ENCODE measurements at regions not wholly inside any gene's neighbourhood (a gene's known extent, or its start where the extent isn't known, plus 50 kb on each side); places are given as distances from the start of the nearest gene placed in this dataset.
A peak's percentile ranks its signal among the peaks of the same experiment; 100 is the strongest.

DNA sequence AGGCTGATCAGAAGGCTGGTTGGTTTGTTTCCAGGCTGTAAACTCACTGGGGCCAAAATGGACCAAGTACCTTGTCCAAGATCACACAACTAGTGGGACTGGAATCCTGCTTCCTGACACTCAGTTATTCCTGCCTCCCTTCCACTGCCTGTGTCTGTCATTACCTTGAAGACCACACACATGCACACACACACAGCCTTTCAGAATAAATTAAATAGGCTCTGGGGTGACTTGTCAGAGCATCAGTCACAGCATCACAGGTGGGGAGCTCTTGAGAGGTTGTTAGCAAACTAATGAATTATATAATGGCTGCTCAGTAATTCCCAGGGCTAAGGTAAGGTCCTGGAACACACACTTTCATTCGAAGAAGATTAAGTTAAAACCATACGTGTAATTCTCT is 231.8 kb downstream of the UACA start:
- 83 to 89% methylated on average over 2 of the region's 2 CpGs for WGBS, 2 donors
- Histone ChIP-seq H3K27ac (ENCODE audit: low read depth in 1 of 2, low read length in 2 of 2) (no peak overlapping the region), H3K4me3 (ENCODE audit: low read length in 2 of 2) (no peak overlapping the region), H3K36me3 (ENCODE audit: control insufficient read depth in 1 of 2, insufficient read depth in 2 of 2, low read length in 1 of 2) (no peaks in the 10 kb centered on the region), H3K27me3 (ENCODE audit: control insufficient read depth in 1 of 2, insufficient read depth in 2 of 2, low read length in 1 of 2) (no peaks in the 10 kb centered on the region), H3K9me3 (ENCODE audit: control insufficient read depth, low read length) (peaks cover 2% of the 10 kb centered on the region), H3K4me1 (ENCODE audit: control insufficient read depth in 1 of 2, insufficient read depth in 2 of 2, low read length in 2 of 2) (no peaks in the 10 kb centered on the region)
- intact Hi-C loops (cut with DNase I) = no loop called here
- DNase-seq (no peak), ATAC-seq (ENCODE audit: low FRiP score) (no peak)

- intact Hi-C loops (cut with DNase I) = no loop called here
- Histone ChIP-seq H3K27ac (ENCODE audit: low read depth in 1 of 2, low read length in 2 of 2) (no peak overlapping the region), H3K27me3 (ENCODE audit: control insufficient read depth in 1 of 2, insufficient read depth in 2 of 2, low read length in 1 of 2) (no peaks in the 10 kb centered on the region), H3K4me1 (ENCODE audit: control insufficient read depth in 1 of 2, insufficient read depth in 2 of 2, low read length in 2 of 2) (no peaks in the 10 kb centered on the region), H3K9me3 (ENCODE audit: control insufficient read depth, low read length) (peaks cover 2% of the 10 kb centered on the region), H3K4me3 (ENCODE audit: low read length in 2 of 2) (no peak overlapping the region), H3K36me3 (ENCODE audit: control insufficient read depth in 1 of 2, insufficient read depth in 2 of 2, low read length in 1 of 2) (no peaks in the 10 kb centered on the region)
- WGBS, 2 donors = 86% methylated on average over 8 of the region's 8 CpGs
- ATAC-seq (ENCODE audit: low FRiP score) = no peak
- no peak for DNase-seq
These were observed 232.5 kb downstream of the UACA start for GRCh38 chr15:70530906-70531305.

DNA sequence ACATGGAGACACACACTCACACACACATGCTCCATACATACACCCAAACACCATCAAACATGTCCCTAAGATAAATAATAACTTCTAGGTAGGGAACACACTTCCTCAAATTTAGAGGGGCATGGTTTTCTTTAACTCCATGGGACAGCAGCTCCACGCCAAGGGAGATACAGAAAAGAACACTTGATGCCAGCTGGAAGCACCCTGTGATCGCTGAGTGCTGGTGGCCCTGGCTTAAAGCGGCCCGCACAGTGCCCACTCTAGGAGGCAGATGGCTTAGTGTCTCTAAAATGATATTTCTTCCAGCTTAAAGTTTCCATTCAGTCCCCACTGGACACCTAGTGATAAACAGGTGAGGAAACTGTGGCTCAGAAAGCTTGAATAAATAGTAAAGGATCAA is 232.9 kb downstream of the UACA start:
- Histone ChIP-seq H3K36me3 (ENCODE audit: control insufficient read depth in 1 of 2, insufficient read depth in 2 of 2, low read length in 1 of 2) (no peaks in the 10 kb centered on the region), H3K9me3 (ENCODE audit: control insufficient read depth, low read length) (peaks cover 2% of the 10 kb centered on the region), H3K27ac (ENCODE audit: low read depth in 1 of 2, low read length in 2 of 2) (no peak overlapping the region), H3K4me3 (ENCODE audit: low read length in 2 of 2) (no peak overlapping the region), H3K27me3 (ENCODE audit: control insufficient read depth in 1 of 2, insufficient read depth in 2 of 2, low read length in 1 of 2) (no peaks in the 10 kb centered on the region), H3K4me1 (ENCODE audit: control insufficient read depth in 1 of 2, insufficient read depth in 2 of 2, low read length in 2 of 2) (no peaks in the 10 kb centered on the region)
- ATAC-seq (ENCODE audit: low FRiP score) = no peak
- DNase-seq = no peak
- 77 to 83% methylated on average over 4 of the region's 4 CpGs for WGBS, 2 donors
- intact Hi-C loops (cut with DNase I) = no loop called here

GRCh38 chr15:70530017-70530499 is 233.3 kb downstream of the UACA start:
- WGBS, 2 donors = 72 to 75% methylated on average over 5 of the region's 5 CpGs
- H3K27ac ChIP-seq (ENCODE audit: low read depth in 1 of 2, low read length in 2 of 2) = no peak overlapping the region
- no peaks in the 10 kb centered on the region for H3K27me3 ChIP-seq (ENCODE audit: control insufficient read depth in 1 of 2, insufficient read depth in 2 of 2, low read length in 1 of 2)
- ATAC-seq (ENCODE audit: low FRiP score) = no peak
- intact Hi-C loops (cut with DNase I) = no loop called here
- no peaks in the 10 kb centered on the region for H3K36me3 ChIP-seq (ENCODE audit: control insufficient read depth in 1 of 2, insufficient read depth in 2 of 2, low read length in 1 of 2)
- peaks cover 2% of the 10 kb centered on the region for H3K9me3 ChIP-seq (ENCODE audit: control insufficient read depth, low read length)
- H3K4me3 ChIP-seq (ENCODE audit: low read length in 2 of 2) = no peak overlapping the region
- H3K4me1 ChIP-seq (ENCODE audit: control insufficient read depth in 1 of 2, insufficient read depth in 2 of 2, low read length in 2 of 2) = no peaks in the 10 kb centered on the region
- no peak for DNase-seq

DNA sequence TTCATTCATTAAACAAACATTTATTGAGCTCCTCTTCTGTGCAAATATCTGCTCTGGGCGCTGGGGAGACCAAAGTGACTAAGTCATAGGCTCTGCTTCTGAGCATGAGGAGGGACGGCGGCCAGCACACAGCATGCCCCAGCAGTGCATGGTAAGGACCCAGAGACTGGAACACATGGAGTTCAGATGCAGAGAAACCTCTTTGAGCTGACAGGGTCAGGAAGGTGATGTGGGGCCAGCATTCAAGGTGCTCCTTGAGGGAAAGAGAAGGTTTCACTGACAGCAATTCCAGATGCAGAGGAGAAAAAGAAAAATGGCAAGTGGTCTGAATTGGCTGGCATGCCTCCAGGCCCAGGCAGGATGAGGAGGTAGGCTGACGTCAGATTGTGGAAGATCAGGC is 234.5 kb downstream of the UACA start:
- H3K27me3 ChIP-seq (ENCODE audit: control insufficient read depth in 1 of 2, insufficient read depth in 2 of 2, low read length in 1 of 2) = no peaks in the 10 kb centered on the region
- no peaks in the 10 kb centered on the region for H3K4me1 ChIP-seq (ENCODE audit: control insufficient read depth in 1 of 2, insufficient read depth in 2 of 2, low read length in 2 of 2)
- peaks cover 2% of the 10 kb centered on the region for H3K9me3 ChIP-seq (ENCODE audit: control insufficient read depth, low read length)
- DNase-seq = no peak
- no peak overlapping the region for H3K4me3 ChIP-seq (ENCODE audit: low read length in 2 of 2)
- no peak overlapping the region for H3K27ac ChIP-seq (ENCODE audit: low read depth in 1 of 2, low read length in 2 of 2)
- intact Hi-C loops (cut with DNase I) = no loop called here
- ATAC-seq (ENCODE audit: low FRiP score) = no peak
- H3K36me3 ChIP-seq (ENCODE audit: control insufficient read depth in 1 of 2, insufficient read depth in 2 of 2, low read length in 1 of 2) = no peaks in the 10 kb centered on the region
- 83 to 85% methylated on average over 4 of the region's 4 CpGs for WGBS, 2 donors

DNA sequence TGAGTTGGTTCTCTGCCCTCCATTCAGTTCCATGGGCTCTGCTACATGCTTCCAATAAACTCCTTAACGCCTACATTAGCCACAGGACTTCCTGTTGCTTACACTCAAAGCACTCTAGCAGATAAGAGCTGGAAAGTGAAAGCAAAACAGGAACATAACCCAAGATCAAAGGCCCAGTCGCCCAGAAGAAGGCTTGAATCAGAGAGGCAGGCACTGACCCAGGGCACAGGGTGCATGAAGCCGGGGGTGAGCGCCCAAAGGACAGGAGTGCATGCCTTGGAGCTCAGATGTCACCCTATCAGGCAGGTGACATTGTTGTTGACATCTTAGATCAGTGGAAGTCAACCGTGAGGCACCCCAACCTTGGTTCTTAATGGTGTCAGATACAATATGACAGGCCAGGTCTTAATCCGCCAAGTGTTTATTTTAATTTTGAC is 235.1 kb downstream of the UACA start:
- Histone ChIP-seq H3K36me3 (ENCODE audit: control insufficient read depth in 1 of 2, insufficient read depth in 2 of 2, low read length in 1 of 2) (no peaks in the 10 kb centered on the region), H3K27ac (ENCODE audit: low read depth in 1 of 2, low read length in 2 of 2) (no peak overlapping the region), H3K4me3 (ENCODE audit: low read length in 2 of 2) (no peak overlapping the region), H3K27me3 (ENCODE audit: control insufficient read depth in 1 of 2, insufficient read depth in 2 of 2, low read length in 1 of 2) (no peaks in the 10 kb centered on the region), H3K9me3 (ENCODE audit: control insufficient read depth, low read length) (peaks cover 2% of the 10 kb centered on the region), H3K4me1 (ENCODE audit: control insufficient read depth in 1 of 2, insufficient read depth in 2 of 2, low read length in 2 of 2) (no peaks in the 10 kb centered on the region)
- 80 to 82% methylated on average over 6 of the region's 6 CpGs for WGBS, 2 donors
- peak; percentile 41 for ATAC-seq (ENCODE audit: low FRiP score)
- intact Hi-C loops (cut with DNase I) = no loop called here
- DNase-seq = no peak

GRCh38 chr15:70526974-70527325 is 236.4 kb downstream of the UACA start:
- no peaks in the 10 kb centered on the region for H3K4me1 ChIP-seq (ENCODE audit: control insufficient read depth in 1 of 2, insufficient read depth in 2 of 2, low read length in 2 of 2)
- H3K9me3 ChIP-seq (ENCODE audit: control insufficient read depth, low read length) = peaks cover 2% of the 10 kb centered on the region
- no peak for DNase-seq
- no peak for ATAC-seq (ENCODE audit: low FRiP score)
- WGBS, 2 donors = 75 to 77% methylated on average over 6 of the region's 6 CpGs
- H3K36me3 ChIP-seq (ENCODE audit: control insufficient read depth in 1 of 2, insufficient read depth in 2 of 2, low read length in 1 of 2) = no peaks in the 10 kb centered on the region
- no peak overlapping the region for H3K27ac ChIP-seq (ENCODE audit: low read depth in 1 of 2, low read length in 2 of 2)
- H3K27me3 ChIP-seq (ENCODE audit: control insufficient read depth in 1 of 2, insufficient read depth in 2 of 2, low read length in 1 of 2) = no peaks in the 10 kb centered on the region
- no peak overlapping the region for H3K4me3 ChIP-seq (ENCODE audit: low read length in 2 of 2)
- intact Hi-C loops (cut with DNase I) = no loop called here

- Histone ChIP-seq H3K4me3 (ENCODE audit: low read length in 2 of 2) (no peak overlapping the region), H3K27ac (ENCODE audit: low read depth in 1 of 2, low read length in 2 of 2) (no peak overlapping the region), H3K36me3 (ENCODE audit: control insufficient read depth in 1 of 2, insufficient read depth in 2 of 2, low read length in 1 of 2) (no peaks in the 10 kb centered on the region), H3K27me3 (ENCODE audit: control insufficient read depth in 1 of 2, insufficient read depth in 2 of 2, low read length in 1 of 2) (no peaks in the 10 kb centered on the region), H3K4me1 (ENCODE audit: control insufficient read depth in 1 of 2, insufficient read depth in 2 of 2, low read length in 2 of 2) (no peaks in the 10 kb centered on the region), H3K9me3 (ENCODE audit: control insufficient read depth, low read length) (peaks cover 2% of the 10 kb centered on the region)
- 56 to 61% methylated on average over 12 of the region's 12 CpGs for WGBS, 2 donors
- DNase-seq (no peak), ATAC-seq (ENCODE audit: low FRiP score) (no peak)
- intact Hi-C loops (cut with DNase I) = no loop called here
These were observed 237.0 kb downstream of the UACA start for GRCh38 chr15:70526221-70526973.

GRCh38 chr15:70525551-70525950 is 237.8 kb downstream of the UACA start:
- Histone ChIP-seq H3K9me3 (ENCODE audit: control insufficient read depth, low read length) (peaks cover 2% of the 10 kb centered on the region), H3K4me1 (ENCODE audit: control insufficient read depth in 1 of 2, insufficient read depth in 2 of 2, low read length in 2 of 2) (no peaks in the 10 kb centered on the region), H3K27me3 (ENCODE audit: control insufficient read depth in 1 of 2, insufficient read depth in 2 of 2, low read length in 1 of 2) (no peaks in the 10 kb centered on the region), H3K4me3 (ENCODE audit: low read length in 2 of 2) (no peak overlapping the region), H3K36me3 (ENCODE audit: control insufficient read depth in 1 of 2, insufficient read depth in 2 of 2, low read length in 1 of 2) (no peaks in the 10 kb centered on the region), H3K27ac (ENCODE audit: low read depth in 1 of 2, low read length in 2 of 2) (no peak overlapping the region)
- intact Hi-C loops (cut with DNase I) = no loop called here
- DNase-seq (no peak), ATAC-seq (ENCODE audit: low FRiP score) (no peak)
- 87 to 95% methylated on average over 1 of the region's 1 CpG for WGBS, 2 donors

Measured in aorta (tissue), 5 donors.